ENCODE measurements at regions not wholly inside any gene's neighbourhood (a gene's known extent, or its start where the extent isn't known, plus 50 kb on each side); places are given as distances from the start of the nearest gene placed in this dataset.

GRCh38 chr10:52609626-52610240 lies 162.9 kb downstream of the MBL2 start:
- TF ChIP-seq CTCF (conservative IDR thresholded peaks at IDR 0.05), result no peak
- no peak for TF ChIP-seq ZFX (IDR thresholded peaks at IDR 0.05)

All from C4-2B (cell line).